ENCODE measurements at regions not wholly inside any gene's neighbourhood (a gene's known extent, or its start where the extent isn't known, plus 50 kb on each side); places are given as distances from the start of the nearest gene placed in this dataset.
"Not testable (repeated sequence)": the region's sequence is repeated elsewhere in the genome, so short reads cannot be mapped to it uniquely, and the experiment has no call there.

DNA sequence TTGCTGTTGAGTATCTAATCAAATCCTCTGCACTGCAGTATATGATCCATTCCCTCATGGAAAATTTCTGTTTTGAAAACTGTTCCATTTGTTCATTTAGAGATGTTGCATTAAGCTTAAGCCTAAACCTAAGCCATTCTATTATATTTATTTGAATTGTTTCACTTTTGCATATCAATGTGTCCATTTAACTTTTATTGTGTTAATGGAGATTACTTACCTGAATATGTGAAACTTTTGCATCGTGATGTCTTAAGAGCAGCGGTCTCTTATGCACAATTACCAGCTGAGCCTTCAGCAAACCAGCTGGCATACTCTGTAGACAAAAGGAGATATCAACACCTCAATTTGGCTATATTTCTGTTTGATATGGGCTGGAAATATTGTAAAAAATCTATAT is 922.5 kb upstream of the FBXO33 start:
- Mint-ChIP-seq H3K36me3 (ENCODE audit: low read depth) (peaks cover 18% of the 10 kb centered on the region; the same call in 2 of the 3 replicates), H3K27me3 (ENCODE audit: insufficient read depth, low read depth, poor library complexity) (no peaks in the 10 kb centered on the region), H3K9me3 (peaks cover 11% of the 10 kb centered on the region), H3K4me1 (peaks cover 18% of the 10 kb centered on the region), H3K27ac (no peak overlapping the region), H3K4me3 (no peak overlapping the region)
- Histone ChIP-seq H3F3A (replicated peaks; ENCODE audit: low read depth) (no peaks in the 10 kb centered on the region), H3K9me2 (ENCODE audit: insufficient read depth) (no peaks in the 10 kb centered on the region), H3K27ac (ENCODE audit: low read depth) (no peak overlapping the region), H2AFZ (no peak overlapping the region), H4K20me1 (replicated peaks; ENCODE audit: insufficient read depth) (no peaks in the 10 kb centered on the region), H3K4me1 (ENCODE audit: insufficient read depth) (peaks cover 17% of the 10 kb centered on the region), H3K36me3 (ENCODE audit: insufficient read depth) (no peaks in the 10 kb centered on the region), H3K4me3 (no peak overlapping the region), H3K4me2 (peak overlapping the region; percentile 8), H3K27me3 (ENCODE audit: insufficient read depth) (no peaks in the 10 kb centered on the region), H3K79me2 (replicated peaks; ENCODE audit: insufficient read depth) (no peaks in the 10 kb centered on the region)
- ATAC-seq (no peak), DNase-seq (ENCODE audit: low spot score) (no peak)
- TF ChIP-seq NANOG (IDR thresholded peaks at IDR 0.05; ENCODE audit: borderline replicate concordance), result peak; percentile 70; the same call in 1 of the 2 replicates
- TF ChIP-seq REST (IDR thresholded peaks at IDR 0.05; ENCODE audit: unreplicated experiment), result no peak

DNA sequence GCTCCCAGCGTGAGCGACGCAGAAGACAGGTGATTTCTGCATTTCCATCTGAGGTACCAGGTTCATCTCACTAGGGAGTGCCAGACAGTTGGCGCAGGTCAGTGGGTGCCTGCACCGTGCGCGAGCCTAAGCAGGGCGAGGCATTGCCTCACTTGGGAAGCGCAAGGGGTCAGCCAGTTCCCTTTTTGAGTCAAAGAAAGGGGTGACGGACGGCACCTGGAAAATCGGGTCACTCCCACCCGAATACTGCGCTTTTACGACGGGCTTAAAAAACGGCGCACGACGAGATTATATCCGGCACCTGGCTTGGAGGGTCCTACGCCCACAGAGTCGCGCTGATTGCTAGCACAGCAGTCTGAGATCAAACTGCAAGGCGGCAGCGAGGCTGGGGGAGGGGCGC is 915.9 kb upstream of the FBXO33 start:
- H3K4me3 Mint-ChIP-seq, result peak overlapping the region; percentile 58; the same call in 2 of the 3 replicates
- Histone ChIP-seq H2AFZ (peak overlapping the region; percentile 85), H3K4me2 (peak overlapping the region; percentile 78), H3K4me3 (peak overlapping the region; percentile 69), H3K4me1 (ENCODE audit: insufficient read depth) (peaks cover 10% of the 10 kb centered on the region), H3K79me2 (replicated peaks; ENCODE audit: insufficient read depth) (peaks cover 43% of the 10 kb centered on the region), H3K27ac (ENCODE audit: low read depth) (peak overlapping the region; percentile 87)
- H3K27me3 ChIP-seq (ENCODE audit: insufficient read depth); H4K20me1 ChIP-seq (replicated peaks; ENCODE audit: insufficient read depth); H3K27ac Mint-ChIP-seq; H3K27me3 Mint-ChIP-seq (ENCODE audit: insufficient read depth, low read depth, poor library complexity); ATAC-seq; H3K36me3 ChIP-seq (ENCODE audit: insufficient read depth); H3K4me1 Mint-ChIP-seq; H3K9me3 Mint-ChIP-seq; H3F3A ChIP-seq (replicated peaks; ENCODE audit: low read depth); H3K9me2 ChIP-seq (ENCODE audit: insufficient read depth); H3K36me3 Mint-ChIP-seq (ENCODE audit: low read depth): not testable (repeated sequence)
- DNase-seq (ENCODE audit: low spot score), result peak; percentile 33
- TF ChIP-seq POLR2AphosphoS5 (IDR thresholded peaks at IDR 0.05; ENCODE audit: low read depth), result 0 out of 2 replicates have a peak, but pooled peaks have one; percentile 23

GRCh38 chr14:40347675-40348074 is 915.4 kb upstream of the FBXO33 start:
- Histone ChIP-seq H3K27me3 (ENCODE audit: insufficient read depth) (no peaks in the 10 kb centered on the region), H3K79me2 (replicated peaks; ENCODE audit: insufficient read depth) (peaks cover 46% of the 10 kb centered on the region), H3K36me3 (ENCODE audit: insufficient read depth) (no peaks in the 10 kb centered on the region), H3K4me2 (peak overlapping the region; percentile 78), H4K20me1 (replicated peaks; ENCODE audit: insufficient read depth) (no peaks in the 10 kb centered on the region), H3K4me1 (ENCODE audit: insufficient read depth) (peaks cover 14% of the 10 kb centered on the region), H3F3A (replicated peaks; ENCODE audit: low read depth) (no peaks in the 10 kb centered on the region), H2AFZ (peak overlapping the region; percentile 85), H3K27ac (ENCODE audit: low read depth) (peak overlapping the region; percentile 87), H3K9me2 (ENCODE audit: insufficient read depth) (0 out of 2 replicates have a peak, but pooled peaks cover 7% of the 10 kb centered on the region), H3K4me3 (peak overlapping the region; percentile 69)
- H3K4me3 Mint-ChIP-seq, result peak overlapping the region; percentile 58; the same call in 2 of the 3 replicates
- peak; percentile 61 for ATAC-seq
- no peak overlapping the region for H3K27ac Mint-ChIP-seq
- DNase-seq (ENCODE audit: low spot score), result peak; percentile 24
- H3K36me3 Mint-ChIP-seq (ENCODE audit: low read depth), result peaks cover 4% of the 10 kb centered on the region; the same call in 2 of the 3 replicates
- H3K9me3 Mint-ChIP-seq, result peaks cover 4% of the 10 kb centered on the region; the same call in 2 of the 3 replicates
- H3K27me3 Mint-ChIP-seq (ENCODE audit: insufficient read depth, low read depth, poor library complexity), result no peaks in the 10 kb centered on the region
- peaks cover 4% of the 10 kb centered on the region; the same call in 1 of the 3 replicates for H3K4me1 Mint-ChIP-seq
- TF ChIP-seq JUNB (IDR thresholded peaks at IDR 0.05; ENCODE audit: unreplicated experiment) (no peak), NANOG (IDR thresholded peaks at IDR 0.05; ENCODE audit: borderline replicate concordance) (no peak), EZH2phosphoT487 (IDR thresholded peaks at IDR 0.05; ENCODE audit: unreplicated experiment) (no peak), CTCF (conservative IDR thresholded peaks at IDR 0.05; ENCODE audit: low read depth in 2 of 2) (no peak; a peak in 1 of 4 replicates), POLR2AphosphoS5 (IDR thresholded peaks at IDR 0.05; ENCODE audit: low read depth) (no peak)

Measured in GM23338 (cell line).